OCI-LY7 (cell line): ENCODE measurements at regions not wholly inside any gene's neighbourhood (a gene's known extent, or its start where the extent isn't known, plus 50 kb on each side); places are given as distances from the start of the nearest gene placed in this dataset.

Experiments used
- BruUV-seq: library from RNA; stranded (reverse); fragments of 400-500 nt; replicated peaks from 2 replicates; lab custom pipeline; 2021; lab: Mats Ljungman, UMichigan
- CTCF ChIA-PET: fragments of 300-600 bp; sonication (Branson Sonifier 250); formaldehyde crosslinking; loops from one replicate; lab custom pipeline; 2022; ENCODE audit warnings: antibody characterized with exemption; ENCODE audit not compliant: unreplicated experiment; lab: Charles Lee
- POLR2A ChIA-PET: fragments of 300-600 bp; sonication (Branson Sonifier 250); formaldehyde crosslinking; loops from one replicate; lab custom pipeline; 2022; ENCODE audit warnings: antibody characterized with exemption; lab: Charles Lee
- DNase-seq: peaks from one replicate; pipeline ENCODE4 v3.0.0-alpha.2; 2015; ENCODE audit warnings: low spot score
- H2AFZ ChIP-seq: fragments of 200-600 bp; sonication (generic), shearing (Covaris generic); 2 replicates; pipeline ENCODE4 v1.6.1; 2014; ENCODE audit warnings: mild to moderate bottlenecking, antibody characterized with exemption, low read length, moderate library complexity
- H3K27ac ChIP-seq: fragments of 200-600 bp; sonication (generic); 2 replicates; pipeline ENCODE4 v1.5.1; 2014; ENCODE audit warnings: mixed run types, low read depth, mild to moderate bottlenecking, moderate library complexity, low read length, inconsistent platforms; ENCODE audit not compliant: poor library complexity, severe bottlenecking
- H3K36me3 ChIP-seq: fragments of 200-600 bp; sonication (generic); 2 replicates; pipeline ENCODE4 v1.6.1; 2014; ENCODE audit warnings: mild to moderate bottlenecking, antibody characterized with exemption, low read length, moderate library complexity, mixed read lengths; ENCODE audit not compliant: insufficient read depth
- H3K4me1 ChIP-seq: fragments of 200-600 bp; sonication (generic); 2 replicates; pipeline ENCODE4 v1.5.1; 2014; ENCODE audit warnings: mild to moderate bottlenecking, low read length; ENCODE audit not compliant: insufficient read depth, poor library complexity, severe bottlenecking
- H3K4me2 ChIP-seq: fragments of 200-600 bp; sonication (generic); 2 replicates; pipeline ENCODE4 v1.6.1; 2014; ENCODE audit warnings: mild to moderate bottlenecking, low read length
- H3K4me3 ChIP-seq: fragments of 200-600 bp; sonication (generic); 2 replicates; pipeline ENCODE4 v1.5.1; 2014; ENCODE audit warnings: mild to moderate bottlenecking, low read depth, low read length; ENCODE audit not compliant: poor library complexity, severe bottlenecking
- H3K79me2 ChIP-seq: fragments of 200-600 bp; sonication (generic); 2 replicates; pipeline ENCODE4 v1.6.1; 2016; ENCODE audit warnings: low read depth, mild to moderate bottlenecking, low read length, moderate library complexity, mixed read lengths; ENCODE audit not compliant: insufficient read depth
- H3K9me2 ChIP-seq: fragments of 200-600 bp; sonication (generic); 2 replicates; pipeline ENCODE4 v1.6.1; 2016; ENCODE audit warnings: mild to moderate bottlenecking, low read length, mixed read lengths; ENCODE audit not compliant: insufficient read depth
- H3K9me3 ChIP-seq: fragments of 200-600 bp; sonication (generic); 2 replicates; pipeline ENCODE4 v1.6.1; 2014; ENCODE audit warnings: mild to moderate bottlenecking, mixed run types, low read length, mixed read lengths
- H4K20me1 ChIP-seq: fragments of 200-600 bp; sonication (generic); 2 replicates; pipeline ENCODE4 v1.6.1; 2014; ENCODE audit warnings: mild to moderate bottlenecking, antibody characterized with exemption, low read length, moderate library complexity, mixed read lengths; ENCODE audit not compliant: insufficient read depth
- CTCF ChIP-seq: fragments of 200-600 bp; sonication (generic); conservative IDR thresholded peaks from 2 replicates; pipeline ENCODE4 v1.5.1; 2014; ENCODE audit warnings: mild to moderate bottlenecking, antibody characterized with exemption, low read length, moderate library complexity, mixed read lengths
- EZH2phosphoT487 ChIP-seq: fragments of 200-600 bp; sonication (generic); IDR thresholded peaks from 2 replicates; pipeline ENCODE4 v1.6.1; 2018; ENCODE audit warnings: low read depth, borderline replicate concordance, mild to moderate bottlenecking, mixed run types, antibody characterized with exemption, low read length, moderate library complexity, mixed read lengths
- intact Hi-C: fragments of 100-400 bp; cut with micrococcal nuclease; formaldehyde crosslinking; loops from one replicate; pipeline ENCODE4 v1.10.0; 2022; ENCODE audit not compliant: unreplicated experiment

GRCh38 chr4:23476515-23477090 is 413.2 kb downstream of the PPARGC1A start:
- intact Hi-C loops: no loop called here
- TF ChIP-seq CTCF: no peak
- TF ChIP-seq EZH2phosphoT487: no peak
- Histone ChIP-seq H3K9me2 (no peaks in the 10 kb centered on the region), H2AFZ (no peak overlapping the region), H3K79me2 (no peaks in the 10 kb centered on the region), H4K20me1 (no peaks in the 10 kb centered on the region), H3K36me3 (no peaks in the 10 kb centered on the region), H3K4me2 (no peak overlapping the region), H3K4me1 (no peaks in the 10 kb centered on the region), H3K4me3 (no peak overlapping the region), H3K27ac (no peak overlapping the region), H3K9me3 (no peaks in the 10 kb centered on the region)
- no peak for DNase-seq
- ChIA-PET CTCF (no interaction called here), POLR2A (interaction anchor here (0.7 kb wide), 1 partner anchor 216 kb away, joined by 3 read pairs; no protein-coding TSS in a partner anchor)
- no TSS peak for BruUV-seq

- TF ChIP-seq CTCF (no peak), EZH2phosphoT487 (no peak)
- no TSS peak for BruUV-seq
- H3K9me2 ChIP-seq: no peaks in the 10 kb centered on the region
- no peaks in the 10 kb centered on the region for H3K36me3 ChIP-seq
- no peak overlapping the region for H3K27ac ChIP-seq
- no peaks in the 10 kb centered on the region for H3K4me1 ChIP-seq
- H3K4me2 ChIP-seq: no peak overlapping the region
- no peak overlapping the region for H2AFZ ChIP-seq
- ChIA-PET POLR2A (interaction anchor here (0.7 kb wide), 2 partner anchors 123 to 613 kb away, joined by 3 read pairs; no protein-coding TSS in a partner anchor), CTCF (no interaction called here)
- no peak overlapping the region for H3K4me3 ChIP-seq
- H3K79me2 ChIP-seq: no peaks in the 10 kb centered on the region
- DNase-seq: no peak
- no peaks in the 10 kb centered on the region for H4K20me1 ChIP-seq
- intact Hi-C loops: no loop called here
- no peaks in the 10 kb centered on the region for H3K9me3 ChIP-seq
These were observed 426.8 kb downstream of the PPARGC1A start for GRCh38 chr4:23463071-23463470.

- no peak overlapping the region for H3K4me3 ChIP-seq
- ChIA-PET CTCF (no interaction called here), POLR2A (interaction anchor here (1.2 kb wide), 1 partner anchor 13 kb away, joined by 3 read pairs; no protein-coding TSS in a partner anchor)
- no peaks in the 10 kb centered on the region for H3K79me2 ChIP-seq
- H3K4me2 ChIP-seq: no peak overlapping the region
- no peak overlapping the region for H2AFZ ChIP-seq
- no TSS peak for BruUV-seq
- no peak overlapping the region for H3K27ac ChIP-seq
- no peaks in the 10 kb centered on the region for H3K9me3 ChIP-seq
- H3K36me3 ChIP-seq: no peaks in the 10 kb centered on the region
- intact Hi-C loops: no loop called here
- H3K4me1 ChIP-seq: no peaks in the 10 kb centered on the region
- DNase-seq: peak; percentile 1
- no peak for TF ChIP-seq CTCF
- no peak for TF ChIP-seq EZH2phosphoT487
- no peaks in the 10 kb centered on the region for H4K20me1 ChIP-seq
- no peaks in the 10 kb centered on the region for H3K9me2 ChIP-seq
These were observed 431.8 kb downstream of the PPARGC1A start for GRCh38 chr4:23458054-23458453.
